Upper lobe of left lung (tissue), 4 donors: ENCODE measurements at regions not wholly inside any gene's neighbourhood (a gene's known extent, or its start where the extent isn't known, plus 50 kb on each side); places are given as distances from the start of the nearest gene placed in this dataset.

Experiments used
- EP300 ChIP-seq, 4 donors: sonication (generic); formaldehyde crosslinking; IDR thresholded peaks; one replicate each; pipeline ENCODE4 v1.5.1; 2017; ENCODE audit warnings: antibody characterized with exemption in 4 of 4, control low read depth in 2 of 4
- POLR2A ChIP-seq, 4 donors: fragments of 450-650 bp; IDR thresholded peaks; one replicate each; pipeline ENCODE4 v1.5.1; 2016 to 2017; ENCODE audit warnings: antibody characterized with exemption in 4 of 4, mild to moderate bottlenecking in 2 of 4
- TF ChIP-seq, protein P1 (sequence below), 6 experiments: fragments of 450-650 bp in 4 of 6; fragments of 200-600 bp in 2 of 6; sonication (generic) in 2 of 6; IDR thresholded peaks; one replicate each; pipeline ENCODE4 v1.5.1; 2016 to 2019; ENCODE audit warnings: antibody characterized with exemption in 6 of 6

DNA sequence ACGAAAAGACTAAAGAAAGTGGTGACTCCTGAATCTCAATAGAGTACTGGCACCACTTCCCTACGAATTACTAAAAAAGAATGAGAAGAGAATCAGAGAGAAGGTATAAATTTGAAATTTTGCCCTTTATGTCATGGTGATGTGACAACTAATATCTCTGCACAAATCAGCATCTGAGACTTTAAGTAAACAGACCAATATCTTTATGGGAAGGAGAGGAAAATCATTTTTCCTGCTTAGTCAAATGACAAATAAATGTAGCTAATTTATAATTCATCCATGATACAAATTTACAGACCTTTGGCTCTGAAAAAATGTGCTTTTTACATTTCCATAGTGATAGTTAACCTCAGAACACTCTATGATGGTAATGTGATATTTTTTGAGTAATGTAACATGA, 424.8 kb upstream of the EPHA5 start:
- TF ChIP-seq EP300 (IDR thresholded peaks at IDR 0.05) (no peak), POLR2A (IDR thresholded peaks at IDR 0.05) (no peak)
- TF ChIP-seq, protein P1, sequence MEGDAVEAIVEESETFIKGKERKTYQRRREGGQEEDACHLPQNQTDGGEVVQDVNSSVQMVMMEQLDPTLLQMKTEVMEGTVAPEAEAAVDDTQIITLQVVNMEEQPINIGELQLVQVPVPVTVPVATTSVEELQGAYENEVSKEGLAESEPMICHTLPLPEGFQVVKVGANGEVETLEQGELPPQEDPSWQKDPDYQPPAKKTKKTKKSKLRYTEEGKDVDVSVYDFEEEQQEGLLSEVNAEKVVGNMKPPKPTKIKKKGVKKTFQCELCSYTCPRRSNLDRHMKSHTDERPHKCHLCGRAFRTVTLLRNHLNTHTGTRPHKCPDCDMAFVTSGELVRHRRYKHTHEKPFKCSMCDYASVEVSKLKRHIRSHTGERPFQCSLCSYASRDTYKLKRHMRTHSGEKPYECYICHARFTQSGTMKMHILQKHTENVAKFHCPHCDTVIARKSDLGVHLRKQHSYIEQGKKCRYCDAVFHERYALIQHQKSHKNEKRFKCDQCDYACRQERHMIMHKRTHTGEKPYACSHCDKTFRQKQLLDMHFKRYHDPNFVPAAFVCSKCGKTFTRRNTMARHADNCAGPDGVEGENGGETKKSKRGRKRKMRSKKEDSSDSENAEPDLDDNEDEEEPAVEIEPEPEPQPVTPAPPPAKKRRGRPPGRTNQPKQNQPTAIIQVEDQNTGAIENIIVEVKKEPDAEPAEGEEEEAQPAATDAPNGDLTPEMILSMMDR (IDR thresholded peaks at IDR 0.05), result no peak
